KMS-11 (cell line): ENCODE measurements at regions not wholly inside any gene's neighbourhood (a gene's known extent, or its start where the extent isn't known, plus 50 kb on each side); places are given as distances from the start of the nearest gene placed in this dataset.

ENCODE experiments used
- H2AFZ ChIP-seq: fragments of 200-600 bp; sonication (generic); 2 replicates; pipeline ENCODE4 v1.6.1; 2016; ENCODE audit warnings: antibody characterized with exemption, mixed run types, low read depth
- H3K27ac ChIP-seq: fragments of 200-600 bp; sonication (generic); 2 replicates; pipeline ENCODE4 v1.6.1; 2016; ENCODE audit warnings: mild to moderate bottlenecking, mixed run types
- H3K27me3 ChIP-seq: fragments of 200-600 bp; sonication (generic); 2 replicates; pipeline ENCODE4 v1.6.1; 2017; ENCODE audit warnings: mild to moderate bottlenecking, low read depth, mixed run types, moderate library complexity; ENCODE audit not compliant: insufficient read depth
- H3K36me3 ChIP-seq: fragments of 200-600 bp; sonication (generic); 2 replicates; pipeline ENCODE4 v1.6.1; 2017; ENCODE audit warnings: mild to moderate bottlenecking, mixed run types; ENCODE audit not compliant: insufficient read depth
- H3K4me1 ChIP-seq: fragments of 200-600 bp; sonication (generic); 2 replicates; pipeline ENCODE4 v1.6.1; 2016; ENCODE audit warnings: mild to moderate bottlenecking, low read depth, mixed run types; ENCODE audit not compliant: poor library complexity, severe bottlenecking
- H3K4me2 ChIP-seq: fragments of 200-600 bp; sonication (generic); 2 replicates; pipeline ENCODE4 v1.7.0; 2016; ENCODE audit warnings: mild to moderate bottlenecking, mixed run types
- H3K4me3 ChIP-seq: fragments of 200-600 bp; sonication (generic); IDR thresholded peaks from 2 replicates; pipeline ENCODE4 v1.6.1; 2017; ENCODE audit warnings: low read depth, low read length, mixed read lengths; ENCODE audit not compliant: insufficient read depth
- H3K79me2 ChIP-seq: fragments of 200-600 bp; sonication (generic); 2 replicates; pipeline ENCODE4 v1.6.1; 2016; ENCODE audit warnings: low read depth, mixed run types; ENCODE audit not compliant: insufficient read depth
- H3K9ac ChIP-seq: fragments of 200-600 bp; sonication (generic); 2 replicates; pipeline ENCODE4 v1.6.1; 2016; ENCODE audit warnings: mild to moderate bottlenecking, mixed run types
- H4K20me1 ChIP-seq: fragments of 200-600 bp; sonication (generic); 2 replicates; pipeline ENCODE4 v1.6.1; 2016; ENCODE audit warnings: mild to moderate bottlenecking, mixed run types; ENCODE audit not compliant: insufficient read depth
- CTCF ChIP-seq: fragments of 200-600 bp; sonication (generic); conservative IDR thresholded peaks from 2 replicates; pipeline ENCODE4 v1.6.1; 2017; ENCODE audit warnings: low read depth, mild to moderate bottlenecking, antibody characterized with exemption, low read length, moderate library complexity, mixed read lengths

- no peak overlapping the region for H3K27ac ChIP-seq
- H3K4me1 ChIP-seq: no peaks in the 10 kb centered on the region
- no peak overlapping the region for H2AFZ ChIP-seq
- no peak for TF ChIP-seq CTCF
- no peaks in the 10 kb centered on the region for H3K27me3 ChIP-seq
- H3K4me2 ChIP-seq: no peak overlapping the region
- H3K79me2 ChIP-seq: no peaks in the 10 kb centered on the region
- no peak overlapping the region for H3K4me3 ChIP-seq
- no peaks in the 10 kb centered on the region for H3K36me3 ChIP-seq
- no peak overlapping the region for H3K9ac ChIP-seq
- no peaks in the 10 kb centered on the region for H4K20me1 ChIP-seq
Measured at GRCh38 chr17:34156401-34156740, 98.7 kb upstream of the CCL2 start.

GRCh38 chr17:34156741-34157589 is 98.1 kb upstream of the CCL2 start:
- H3K9ac ChIP-seq: no peak overlapping the region
- no peak overlapping the region for H3K27ac ChIP-seq
- H3K4me1 ChIP-seq: no peaks in the 10 kb centered on the region
- TF ChIP-seq CTCF: no peak
- no peak overlapping the region for H3K4me3 ChIP-seq
- no peaks in the 10 kb centered on the region for H3K27me3 ChIP-seq
- H2AFZ ChIP-seq: no peak overlapping the region
- H4K20me1 ChIP-seq: no peaks in the 10 kb centered on the region
- H3K79me2 ChIP-seq: no peaks in the 10 kb centered on the region
- no peaks in the 10 kb centered on the region for H3K36me3 ChIP-seq
- no peak overlapping the region for H3K4me2 ChIP-seq

- H3K4me2 ChIP-seq: no peak overlapping the region
- H3K27ac ChIP-seq: no peak overlapping the region
- no peak for TF ChIP-seq CTCF
- H3K4me1 ChIP-seq: no peaks in the 10 kb centered on the region
- no peak overlapping the region for H3K4me3 ChIP-seq
- no peaks in the 10 kb centered on the region for H3K79me2 ChIP-seq
- no peak overlapping the region for H3K9ac ChIP-seq
- H3K27me3 ChIP-seq: no peaks in the 10 kb centered on the region
- no peaks in the 10 kb centered on the region for H3K36me3 ChIP-seq
- no peak overlapping the region for H2AFZ ChIP-seq
- no peaks in the 10 kb centered on the region for H4K20me1 ChIP-seq
Measured at GRCh38 chr17:34161690-34162089, 93.4 kb upstream of the CCL2 start.

- Histone ChIP-seq H3K36me3 (no peaks in the 10 kb centered on the region), H3K4me2 (no peak overlapping the region)
Measured at GRCh38 chr17:34163123-34163522, 92.0 kb upstream of the CCL2 start.

More at GRCh38 chr17:34163123-34163522, 92.0 kb upstream of the CCL2 start:
- H3K79me2 ChIP-seq: no peaks in the 10 kb centered on the region
- H3K4me3 ChIP-seq: no peak overlapping the region
- no peak overlapping the region for H2AFZ ChIP-seq
- no peak overlapping the region for H3K27ac ChIP-seq
- no peak for TF ChIP-seq CTCF
- no peaks in the 10 kb centered on the region for H3K4me1 ChIP-seq
- no peaks in the 10 kb centered on the region for H4K20me1 ChIP-seq
- H3K9ac ChIP-seq: no peak overlapping the region
- no peaks in the 10 kb centered on the region for H3K27me3 ChIP-seq
